ENCODE measurements at regions not wholly inside any gene's neighbourhood (a gene's known extent, or its start where the extent isn't known, plus 50 kb on each side); places are given as distances from the start of the nearest gene placed in this dataset.
"Not testable (repeated sequence)": the region's sequence is repeated elsewhere in the genome, so short reads cannot be mapped to it uniquely, and the experiment has no call there.

- DNase-seq = no peak
These were observed 130.6 kb upstream of the FHIT start for GRCh38 chr3:61381745-61382392.

- no peak for DNase-seq
These were observed 136.6 kb upstream of the FHIT start for GRCh38 chr3:61387817-61388216.

- not testable (repeated sequence) for DNase-seq
These were observed 142.3 kb upstream of the FHIT start for GRCh38 chr3:61393480-61393947.

DNA sequence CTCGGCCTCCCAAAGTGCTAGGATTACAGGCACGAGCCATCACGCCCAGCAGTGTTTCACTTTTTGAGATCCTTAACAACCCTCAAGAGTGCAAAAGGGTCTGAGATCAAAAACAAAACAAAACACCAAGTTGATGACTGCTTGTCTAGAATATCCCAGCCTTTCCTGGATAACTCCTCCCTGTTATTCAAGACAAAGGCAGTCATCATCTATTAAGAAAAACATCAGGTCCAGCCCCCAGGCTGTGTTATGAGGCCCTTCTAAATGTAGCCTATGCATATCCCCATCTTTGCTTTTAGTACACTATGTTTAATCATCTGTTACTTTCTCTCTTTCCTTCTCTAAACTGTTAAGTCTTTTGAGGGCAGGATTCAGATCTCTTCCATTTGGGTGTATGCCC lies 150.1 kb upstream of the FHIT start:
- DNase-seq = no peak

DNA sequence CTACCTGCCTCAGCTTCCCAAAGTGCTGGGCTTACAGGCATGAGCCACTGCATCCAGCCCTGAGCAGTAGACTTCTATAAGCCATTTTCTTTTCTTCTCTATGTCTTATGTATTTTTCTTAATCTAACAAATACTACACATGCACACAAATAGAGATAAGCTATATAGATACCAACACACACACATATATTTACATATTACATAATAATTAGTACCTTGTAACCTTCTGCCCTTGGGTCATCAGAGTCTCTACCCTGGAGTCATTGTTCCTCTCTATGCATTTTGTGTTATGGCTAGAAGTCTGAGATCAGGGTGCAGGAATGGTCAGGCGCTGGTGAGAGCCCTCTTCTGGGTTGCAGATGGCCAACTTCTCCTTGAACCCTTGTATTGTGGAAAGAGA lies 154.0 kb upstream of the PTPRG start:
- no peak for DNase-seq

GRCh38 chr3:61409638-61410037 lies 151.7 kb upstream of the PTPRG start:
- DNase-seq = no peak

GRCh38 chr3:61410358-61410757 lies 151.0 kb upstream of the PTPRG start:
- not testable (repeated sequence) for DNase-seq

DNA sequence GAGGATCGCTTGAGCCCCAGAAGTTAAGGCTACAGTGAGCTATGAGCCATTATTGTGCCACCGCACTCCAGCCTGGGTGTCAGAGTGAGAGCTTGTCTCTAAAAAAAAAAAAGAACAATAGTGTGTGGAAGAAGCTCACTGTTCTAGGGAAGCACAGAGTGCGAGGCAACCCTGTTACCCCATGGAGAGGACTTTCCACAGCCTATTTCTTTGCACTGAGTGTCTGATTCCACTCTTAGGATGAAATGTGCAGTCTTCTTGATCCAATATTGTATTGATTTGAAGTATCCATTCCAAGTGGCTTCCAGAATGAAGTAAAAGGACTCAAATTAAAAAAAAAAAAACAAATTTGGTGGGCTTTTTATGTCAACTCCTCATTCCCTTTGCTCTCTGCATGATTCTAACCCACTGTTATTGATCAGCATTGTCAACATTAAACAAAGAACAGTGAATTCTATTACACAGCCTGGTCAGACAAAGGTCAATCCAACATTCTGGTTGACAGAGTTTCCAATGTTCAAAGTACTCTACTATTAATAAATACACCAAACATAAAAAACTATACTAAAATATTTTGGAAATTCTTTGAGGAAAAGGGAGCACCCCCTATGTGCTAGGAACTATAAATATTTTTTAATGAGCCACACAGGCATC lies 150.2 kb upstream of the PTPRG start:
- no peak for DNase-seq

DNA sequence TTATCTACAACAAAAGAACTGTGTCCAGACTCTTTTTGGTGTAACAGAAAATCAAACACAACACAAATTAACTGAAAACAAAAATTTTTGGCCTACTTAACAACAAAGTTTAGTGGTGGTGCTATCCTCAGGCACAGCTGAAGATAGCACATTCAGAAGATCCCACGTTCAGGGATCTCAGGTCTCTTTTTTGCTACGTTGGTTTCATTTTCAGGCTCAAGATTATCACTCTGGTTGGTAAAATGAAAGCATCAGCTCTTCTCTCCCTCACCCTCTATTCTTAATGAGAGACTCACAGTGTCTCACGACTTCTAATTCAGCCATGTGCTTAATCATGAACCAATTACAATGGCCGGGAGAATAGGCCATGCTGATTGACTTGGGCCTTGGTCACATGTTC lies 146.9 kb upstream of the PTPRG start:
- no peak for DNase-seq

DNA sequence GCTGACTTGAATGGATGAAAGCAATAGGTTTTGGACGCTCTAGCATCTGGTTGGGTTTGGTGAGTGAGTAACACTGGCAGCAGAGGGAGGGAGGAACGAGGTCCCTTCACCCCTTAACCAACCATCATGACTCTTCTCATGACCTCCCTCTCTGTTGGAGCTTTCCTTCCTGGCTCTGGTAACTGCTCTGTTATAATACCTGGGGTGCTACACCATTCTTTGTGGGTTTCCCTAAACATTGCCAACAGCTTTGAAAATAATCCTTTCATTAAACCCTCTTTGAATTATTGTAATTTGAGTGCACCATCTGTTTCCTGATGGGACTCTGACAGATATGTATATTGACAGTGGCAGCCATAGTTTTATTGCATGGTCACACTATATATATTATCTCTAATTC lies 146.2 kb upstream of the PTPRG start:
- DNase-seq = no peak

- no peak for DNase-seq
These were observed 144.8 kb upstream of the PTPRG start for GRCh38 chr3:61416618-61417017.

DNA sequence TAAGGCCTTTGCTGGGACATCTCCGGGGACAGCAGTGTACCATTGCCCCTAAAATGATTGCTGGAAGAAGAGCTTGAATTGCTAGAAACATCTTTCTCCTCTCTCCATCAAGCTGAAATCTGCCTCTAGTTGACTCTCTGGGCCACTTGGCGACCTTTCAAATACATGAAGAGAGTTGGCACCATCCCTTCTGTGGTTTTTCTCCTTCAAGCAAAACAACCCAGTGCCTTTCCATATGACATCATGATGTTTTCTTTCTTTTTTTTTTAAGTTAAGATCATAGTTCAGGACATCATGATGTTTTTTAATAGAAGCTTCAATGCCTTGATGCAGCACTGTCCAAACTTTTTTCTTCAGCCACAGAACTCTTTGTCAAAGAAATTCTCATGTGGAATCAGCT lies 144.0 kb upstream of the PTPRG start:
- peak; percentile 18 for DNase-seq

DNA sequence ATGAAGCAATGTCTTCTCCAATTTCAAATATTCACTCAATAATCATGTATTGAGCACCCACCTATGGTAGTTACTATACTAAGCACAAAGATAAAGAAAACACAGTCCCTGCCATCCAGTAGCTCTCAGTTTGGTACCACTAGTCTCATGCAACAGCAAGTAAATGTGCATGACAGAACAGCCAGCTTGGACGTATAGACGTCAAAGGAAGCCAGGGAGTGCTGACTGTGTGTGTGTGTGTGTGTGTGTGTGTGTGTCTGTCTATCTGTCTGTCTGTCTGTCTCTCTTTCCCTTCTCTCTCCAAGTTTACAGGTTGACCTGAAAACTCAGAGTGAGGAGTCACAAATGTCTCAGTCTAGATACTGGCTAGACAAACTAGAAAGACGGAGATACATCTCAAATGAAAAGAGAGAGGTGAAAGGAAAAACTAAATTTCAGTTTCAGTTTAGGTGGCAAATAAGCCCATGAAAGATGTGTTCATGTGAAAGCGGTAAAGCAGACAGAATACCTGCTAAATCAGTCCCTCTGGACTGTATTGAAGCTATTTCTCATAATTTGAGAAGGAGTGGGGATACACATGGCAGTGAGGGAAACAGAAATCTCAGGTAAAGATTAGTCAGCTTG lies 141.1 kb upstream of the PTPRG start:
- no peak for DNase-seq

DNA sequence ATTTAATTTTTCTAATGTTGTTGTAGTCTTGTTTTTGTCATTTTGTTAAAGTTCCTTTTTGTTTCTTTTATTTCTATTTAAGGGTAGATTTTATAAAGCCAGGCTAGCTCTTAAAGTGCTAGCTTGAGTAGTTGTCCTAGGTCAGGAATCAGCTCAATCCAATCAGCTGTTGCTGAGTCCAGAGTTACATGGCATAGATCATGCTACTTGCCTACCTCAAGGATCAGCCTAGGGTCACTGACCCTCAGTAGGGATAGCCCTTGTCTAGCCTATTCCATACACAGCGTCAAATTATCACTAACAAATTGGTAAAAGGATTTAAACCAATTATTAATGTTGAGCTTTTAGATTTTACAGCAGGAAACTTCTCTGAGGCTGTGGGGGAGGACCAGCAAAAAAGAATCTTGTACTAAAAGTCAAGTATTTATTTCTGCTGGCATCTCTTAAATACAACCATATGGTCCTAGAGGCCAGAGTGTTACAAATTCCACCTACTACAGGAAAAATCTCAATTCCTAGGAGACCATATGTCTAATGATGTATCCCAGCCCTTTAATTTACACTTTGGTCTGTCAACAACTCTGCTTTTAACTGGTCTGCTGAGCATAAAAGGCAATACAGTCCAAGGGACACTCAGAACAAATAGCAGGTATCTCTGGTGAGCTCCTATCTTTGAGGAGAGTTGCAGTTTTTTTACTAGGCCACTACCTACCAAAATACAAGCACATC lies 138.3 kb upstream of the PTPRG start:
- DNase-seq = no peak

DNA sequence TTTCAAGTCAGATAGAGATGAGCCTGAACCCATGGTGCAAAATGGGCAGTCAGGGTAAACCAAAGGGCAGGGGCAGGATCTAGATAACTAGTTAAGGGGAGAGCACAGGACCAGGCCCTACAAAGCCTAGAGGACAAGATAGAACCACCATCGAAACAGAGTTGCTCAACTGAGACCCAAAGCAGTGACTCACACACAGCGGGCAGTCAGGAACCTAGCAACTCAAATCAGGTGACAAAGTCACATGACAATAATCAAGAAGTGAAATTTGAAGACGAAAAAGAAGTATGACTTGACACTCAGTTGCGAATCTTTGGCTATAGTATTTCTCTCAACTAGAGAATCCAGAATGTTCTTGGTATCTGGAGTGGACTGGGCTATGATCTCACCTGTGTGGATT lies 136.0 kb upstream of the PTPRG start:
- DNase-seq = no peak

- DNase-seq = no peak
These were observed 132.3 kb upstream of the PTPRG start for GRCh38 chr3:61429106-61429505.

- not testable (repeated sequence) for DNase-seq
These were observed 126.5 kb upstream of the PTPRG start for GRCh38 chr3:61434901-61435300.

GRCh38 chr3:61435361-61435760 lies 126.0 kb upstream of the PTPRG start:
- not testable (repeated sequence) for DNase-seq

DNA sequence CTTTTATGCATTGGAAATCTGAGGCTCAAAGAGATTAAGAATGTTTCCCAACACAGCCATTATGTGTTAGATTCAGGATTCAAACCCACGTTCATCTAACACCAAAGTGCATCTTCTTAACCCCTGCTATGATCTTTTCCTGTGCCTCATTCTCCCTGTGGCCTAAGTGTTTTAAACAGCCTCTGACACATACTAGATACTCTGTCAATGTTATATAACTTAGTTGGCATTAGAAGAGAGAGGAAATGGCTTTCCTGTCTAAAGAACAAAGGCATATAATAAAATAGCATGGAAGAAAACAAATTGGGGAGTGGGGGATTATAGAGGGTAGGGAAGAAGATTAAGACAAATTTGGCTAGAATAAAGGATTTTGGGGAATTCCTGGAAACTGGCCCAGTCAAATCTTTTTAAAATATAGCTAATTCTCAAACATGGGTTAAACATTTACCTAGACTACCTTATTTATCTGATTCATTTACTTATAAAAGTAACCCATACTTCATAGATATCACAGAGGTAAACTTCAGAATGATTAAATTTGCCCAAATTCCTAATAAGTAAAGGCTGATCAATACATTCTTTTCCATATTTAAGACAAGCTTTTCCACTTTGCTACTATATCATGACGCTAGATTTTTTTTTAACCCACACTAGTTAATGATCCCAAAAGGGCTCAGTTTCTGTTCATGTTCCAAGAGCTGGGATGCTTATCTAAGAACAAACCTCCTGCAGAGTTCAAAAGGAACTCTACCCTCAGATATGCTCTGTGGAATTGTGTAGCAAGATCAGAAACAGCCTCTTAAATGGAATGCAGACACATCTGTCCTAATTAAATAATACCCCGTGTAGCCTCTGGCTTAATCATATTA lies 122.9 kb upstream of the PTPRG start:
- no peak for DNase-seq

DNA sequence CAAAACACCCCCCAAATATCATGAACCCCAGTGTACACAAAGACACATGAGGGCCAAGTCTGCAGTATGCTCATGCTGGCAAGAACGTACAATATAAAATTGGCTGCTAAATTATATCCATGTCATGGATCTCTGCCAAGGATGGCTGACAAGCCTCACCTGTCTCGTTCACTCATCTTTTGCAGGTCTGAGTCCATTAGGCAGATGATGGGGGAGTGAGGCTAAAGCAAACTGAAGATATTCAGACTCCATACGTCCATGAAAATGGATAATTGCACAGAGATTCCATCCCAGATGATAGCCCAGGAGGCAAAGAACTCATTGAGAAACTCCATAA lies 122.3 kb upstream of the PTPRG start:
- peak; percentile 45 for DNase-seq

DNA sequence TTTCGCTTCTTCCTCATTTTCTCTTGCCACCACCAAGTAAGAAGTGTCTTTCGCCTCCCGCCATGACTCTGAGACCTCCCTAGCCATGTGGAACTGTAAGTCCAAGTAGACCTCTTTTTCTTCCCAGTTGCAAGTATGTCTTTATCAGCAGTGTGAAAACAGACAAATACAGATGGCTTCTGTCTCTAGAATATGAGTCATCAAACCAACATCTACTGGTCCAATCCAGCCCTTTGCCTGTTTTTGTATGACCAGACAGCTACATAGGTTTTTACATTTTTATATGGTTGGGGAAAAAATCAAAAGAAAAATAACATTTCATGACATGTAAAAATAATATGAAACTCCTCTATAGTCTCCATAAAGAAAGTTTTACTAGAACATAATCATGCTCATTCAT lies 118.7 kb upstream of the PTPRG start:
- DNase-seq = no peak

DNA sequence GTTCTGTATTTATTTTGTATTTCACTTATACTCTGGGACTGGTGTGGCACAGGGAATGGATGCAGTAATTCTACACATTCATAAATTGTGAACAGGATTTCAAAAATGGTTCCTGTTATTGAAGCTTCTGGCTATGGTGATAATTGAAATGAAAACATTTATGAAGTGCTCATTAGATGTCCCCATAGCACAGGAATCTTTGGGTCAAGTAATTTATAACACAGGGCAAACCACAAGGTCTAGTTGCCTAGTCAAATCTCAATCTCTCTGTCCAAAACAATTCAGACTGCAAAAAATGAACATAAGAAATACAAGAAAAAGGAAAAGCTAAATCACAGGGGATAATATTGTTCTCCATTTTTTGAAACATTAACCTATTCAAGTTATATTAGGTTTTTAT lies 117.5 kb upstream of the PTPRG start:
- DNase-seq = no peak

- no peak for DNase-seq
These were observed 116.6 kb upstream of the PTPRG start for GRCh38 chr3:61444782-61445181.
